Choroid plexus epithelial cell (primary cell): ENCODE measurements at regions not wholly inside any gene's neighbourhood (a gene's known extent, or its start where the extent isn't known, plus 50 kb on each side); places are given as distances from the start of the nearest gene placed in this dataset.
"Not testable (repeated sequence)": the region's sequence is repeated elsewhere in the genome, so short reads cannot be mapped to it uniquely, and the experiment has no call there.

ENCODE experiments used
- DNase-seq: peaks from one replicate; pipeline ENCODE4 v3.0.0-alpha.2; 2010; ENCODE audit warnings: low read depth
- H3K4me3 ChIP-seq: 2 replicates; pipeline ENCODE4 v1.5.1; 2011; ENCODE audit warnings: low read depth, mild to moderate bottlenecking, control low read depth, low read length, moderate library complexity
- CTCF ChIP-seq: conservative IDR thresholded peaks from 2 replicates; pipeline ENCODE4 v1.5.1; 2011; ENCODE audit warnings: low read depth, mild to moderate bottlenecking, control low read depth, inconsistent platforms, low read length, moderate library complexity

- no peak for TF ChIP-seq CTCF
- H3K4me3 ChIP-seq = no peak overlapping the region
- no peak for DNase-seq
Measured at GRCh38 chr1:217052626-217053025, 329.4 kb upstream of the ESRRG start.

- TF ChIP-seq CTCF = no peak
- no peak for DNase-seq
- H3K4me3 ChIP-seq = no peak overlapping the region
Measured at GRCh38 chr1:217052196-217052595, 329.0 kb upstream of the ESRRG start.

GRCh38 chr1:217049721-217050120 lies 326.5 kb upstream of the ESRRG start:
- no peak overlapping the region for H3K4me3 ChIP-seq
- DNase-seq = no peak
- no peak for TF ChIP-seq CTCF

- TF ChIP-seq CTCF = no peak
- no peak overlapping the region for H3K4me3 ChIP-seq
- no peak for DNase-seq
Measured at GRCh38 chr1:217049081-217049480, 325.9 kb upstream of the ESRRG start.

- DNase-seq = peak; percentile 17
- no peak overlapping the region for H3K4me3 ChIP-seq
- TF ChIP-seq CTCF = peak; percentile 42
Measured at GRCh38 chr1:217048104-217048707, 325.0 kb upstream of the ESRRG start.

GRCh38 chr1:217040711-217041455 lies 317.7 kb upstream of the ESRRG start:
- no peak for DNase-seq
- TF ChIP-seq CTCF = no peak

GRCh38 chr1:217039926-217040325 lies 316.7 kb upstream of the ESRRG start:
- no peak overlapping the region for H3K4me3 ChIP-seq
- no peak for DNase-seq
- TF ChIP-seq CTCF = no peak

More at GRCh38 chr1:217040711-217041455, 317.7 kb upstream of the ESRRG start:
- no peak overlapping the region for H3K4me3 ChIP-seq

- DNase-seq, H3K4me3 ChIP-seq: not testable (repeated sequence)
Measured at GRCh38 chr1:217039139-217039538, 315.9 kb upstream of the ESRRG start.
